WERI-Rb-1 (cell line): ENCODE measurements at regions not wholly inside any gene's neighbourhood (a gene's known extent, or its start where the extent isn't known, plus 50 kb on each side); places are given as distances from the start of the nearest gene placed in this dataset.

ENCODE experiments used
- DNase-seq: peaks from one replicate; pipeline ENCODE4 v3.0.0-alpha.2; 2020
- H3K27ac ChIP-seq: fragments of 250-450 bp; sonication (Bioruptor Pico); 2 replicates; pipeline ENCODE4 v1.5.1; 2020; ENCODE audit warnings: mild to moderate bottlenecking, moderate library complexity
- H3K27me3 ChIP-seq: fragments of 250-450 bp; sonication (Bioruptor Pico); 2 replicates; pipeline ENCODE4 v1.5.1; 2021; ENCODE audit warnings: mild to moderate bottlenecking, low read depth, moderate library complexity; ENCODE audit not compliant: insufficient read depth, severe bottlenecking
- H3K36me3 ChIP-seq: fragments of 250-450 bp; sonication (Bioruptor Pico); 2 replicates; pipeline ENCODE4 v1.5.1; 2020; ENCODE audit warnings: mild to moderate bottlenecking, moderate library complexity
- H3K4me3 ChIP-seq: 2 replicates; pipeline ENCODE4 v1.5.1; 2011; ENCODE audit warnings: low read depth, mild to moderate bottlenecking, control low read depth, low read length
- H3K9me3 ChIP-seq: fragments of 250-450 bp; sonication (Bioruptor Pico); 2 replicates; pipeline ENCODE4 v1.5.1; 2021; ENCODE audit warnings: mild to moderate bottlenecking, moderate library complexity; ENCODE audit not compliant: severe bottlenecking
- CTCF ChIP-seq: IDR thresholded peaks from 2 replicates; pipeline ENCODE4 v1.5.1; 2011; ENCODE audit warnings: low read depth, mild to moderate bottlenecking, control low read depth, inconsistent platforms, low read length

GRCh38 chr11:57103899-57104605 is 77.7 kb upstream of the LRRC55 start:
- H3K4me3 ChIP-seq = no peak overlapping the region

GRCh38 chr11:57109331-57109730 is 72.4 kb upstream of the LRRC55 start:
- Histone ChIP-seq H3K9me3 (peaks cover 5% of the 10 kb centered on the region), H3K27ac (no peak overlapping the region), H3K36me3 (no peaks in the 10 kb centered on the region), H3K4me3 (no peak overlapping the region), H3K27me3 (peaks cover 88% of the 10 kb centered on the region)
- DNase-seq = no peak
- no peak for TF ChIP-seq CTCF

More at GRCh38 chr11:57103899-57104605, 77.7 kb upstream of the LRRC55 start:
- no peak for DNase-seq
- Histone ChIP-seq H3K9me3 (peaks cover 5% of the 10 kb centered on the region), H3K36me3 (no peaks in the 10 kb centered on the region), H3K27ac (no peak overlapping the region), H3K27me3 (peaks cover 78% of the 10 kb centered on the region)
- no peak for TF ChIP-seq CTCF

GRCh38 chr11:57111619-57112018 is 70.1 kb upstream of the LRRC55 start:
- DNase-seq = no peak
- peaks cover 5% of the 10 kb centered on the region for H3K9me3 ChIP-seq
- no peak overlapping the region for H3K4me3 ChIP-seq
- peaks cover 86% of the 10 kb centered on the region for H3K27me3 ChIP-seq
- H3K36me3 ChIP-seq = no peaks in the 10 kb centered on the region
- TF ChIP-seq CTCF = no peak
- no peak overlapping the region for H3K27ac ChIP-seq

GRCh38 chr11:57116654-57117053 is 65.1 kb upstream of the LRRC55 start:
- no peaks in the 10 kb centered on the region for H3K9me3 ChIP-seq
- H3K36me3 ChIP-seq = no peaks in the 10 kb centered on the region
- H3K27me3 ChIP-seq = peaks cover 41% of the 10 kb centered on the region
- H3K4me3 ChIP-seq = no peak overlapping the region
- peak; percentile 62 for TF ChIP-seq CTCF
- DNase-seq = peak; percentile 46
- no peak overlapping the region for H3K27ac ChIP-seq

GRCh38 chr11:57120192-57120965 is 61.4 kb upstream of the LRRC55 start:
- DNase-seq = no peak
- H3K27ac ChIP-seq = no peak overlapping the region
- peaks cover 12% of the 10 kb centered on the region for H3K27me3 ChIP-seq
- TF ChIP-seq CTCF = no peak
- H3K4me3 ChIP-seq = no peak overlapping the region
- no peaks in the 10 kb centered on the region for H3K36me3 ChIP-seq
- H3K9me3 ChIP-seq = no peaks in the 10 kb centered on the region
